ENCODE measurements at regions not wholly inside any gene's neighbourhood (a gene's known extent, or its start where the extent isn't known, plus 50 kb on each side); places are given as distances from the start of the nearest gene placed in this dataset.
A peak's percentile ranks its signal among the peaks of the same experiment; 100 is the strongest.
"Not testable (repeated sequence)": the region's sequence is repeated elsewhere in the genome, so short reads cannot be mapped to it uniquely, and the experiment has no call there.

DNA sequence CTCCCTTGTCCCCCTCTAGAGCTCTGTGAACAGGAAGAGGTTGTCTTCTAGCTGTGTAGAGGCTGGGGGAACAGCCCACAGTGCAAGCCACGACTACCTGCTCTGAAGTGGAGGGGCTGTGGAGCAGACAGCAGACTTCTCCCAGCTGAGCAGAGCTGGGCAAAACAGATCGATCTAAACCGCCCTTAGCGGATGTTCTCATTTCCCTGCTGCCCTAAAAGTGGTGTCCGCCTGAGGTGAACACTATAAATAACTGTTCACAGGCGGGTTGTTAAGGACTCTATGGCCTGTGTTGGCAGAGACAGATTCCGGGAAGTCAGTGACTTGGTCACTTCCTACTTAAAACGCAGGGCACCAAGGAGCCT is 203.2 kb downstream of the RHOU start:
- peak in 3 of 58 donors; percentile 13 to 63 (median 36) for DNase-seq

DNA sequence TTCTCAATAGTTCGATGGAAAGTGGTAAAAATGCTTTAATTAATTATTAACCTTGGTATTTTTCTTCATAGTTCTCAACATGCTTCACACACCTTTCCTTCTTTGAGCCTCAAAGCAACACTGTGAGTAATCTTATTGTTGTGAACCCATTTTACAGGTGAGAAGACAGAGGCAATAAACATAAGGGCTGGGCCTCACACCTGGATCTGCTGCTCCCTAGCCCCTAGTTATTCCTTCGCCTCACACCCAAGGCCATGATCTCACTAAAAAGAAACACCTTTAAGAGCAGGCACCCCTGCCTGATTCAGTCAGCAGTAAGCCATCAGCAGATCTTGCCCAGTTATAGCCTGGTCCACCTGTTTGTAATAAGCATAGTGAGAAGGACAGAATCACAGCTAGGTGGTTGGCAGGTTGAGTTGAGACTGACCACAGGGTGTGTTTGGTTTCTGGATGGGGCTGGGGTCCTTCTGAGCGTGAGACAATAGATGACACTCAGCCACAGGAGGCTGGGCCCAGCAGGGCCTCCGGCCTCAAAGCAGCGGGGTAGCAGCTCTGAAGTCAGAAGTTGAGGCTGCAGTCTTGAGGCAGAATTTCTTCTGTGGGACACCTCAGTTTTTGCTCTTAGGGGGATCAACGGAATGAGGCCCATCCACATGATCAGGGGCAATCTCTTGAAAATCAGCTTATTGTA is 203.9 kb downstream of the RHOU start:
- no peak for DNase-seq

DNA sequence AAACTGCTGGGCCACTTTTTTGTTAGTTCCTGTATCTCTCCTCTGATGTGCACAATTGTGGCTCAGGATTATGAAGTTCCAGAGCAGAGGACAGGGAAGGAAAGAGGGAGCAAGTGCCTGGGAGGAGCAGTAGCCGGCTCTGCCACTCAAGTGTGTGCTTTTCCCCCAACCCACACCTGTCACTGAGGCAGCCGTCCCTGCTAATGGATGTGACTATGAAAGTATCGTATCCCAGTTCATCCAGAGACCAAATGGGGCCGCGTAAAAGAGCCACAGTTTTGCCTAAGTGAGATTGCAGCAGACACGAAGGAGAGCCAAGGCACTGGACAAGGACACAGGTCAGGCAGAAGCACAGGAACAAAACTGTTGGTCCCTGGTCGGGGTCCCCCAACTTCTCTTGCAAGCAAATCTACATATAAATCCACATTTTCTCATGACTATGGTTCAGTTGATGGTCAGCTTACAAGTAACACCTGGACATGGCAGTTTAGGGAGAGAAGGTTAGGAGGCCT is 204.7 kb downstream of the RHOU start:
- no peak for DNase-seq

DNA sequence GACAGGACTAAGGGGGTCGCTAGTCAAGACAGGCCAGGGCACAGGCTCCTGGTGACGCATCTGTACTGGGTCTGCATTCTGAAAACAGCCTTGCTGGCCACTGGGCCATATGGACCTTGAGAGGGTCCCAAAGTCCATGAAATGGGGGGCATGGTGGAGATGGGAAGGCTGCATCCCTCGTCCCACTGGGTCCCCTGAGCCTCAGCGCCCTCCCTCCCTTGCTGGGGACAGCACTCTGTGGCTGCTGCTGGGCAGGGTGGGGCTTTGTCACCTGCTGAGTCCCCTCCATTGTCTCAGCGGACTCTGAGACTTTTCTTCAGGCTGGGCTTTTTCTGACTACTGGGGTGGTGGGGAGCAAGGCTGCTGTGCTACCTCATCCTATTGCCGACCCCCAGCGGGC is 205.2 kb downstream of the RHOU start:
- DNase-seq, result no peak

DNA sequence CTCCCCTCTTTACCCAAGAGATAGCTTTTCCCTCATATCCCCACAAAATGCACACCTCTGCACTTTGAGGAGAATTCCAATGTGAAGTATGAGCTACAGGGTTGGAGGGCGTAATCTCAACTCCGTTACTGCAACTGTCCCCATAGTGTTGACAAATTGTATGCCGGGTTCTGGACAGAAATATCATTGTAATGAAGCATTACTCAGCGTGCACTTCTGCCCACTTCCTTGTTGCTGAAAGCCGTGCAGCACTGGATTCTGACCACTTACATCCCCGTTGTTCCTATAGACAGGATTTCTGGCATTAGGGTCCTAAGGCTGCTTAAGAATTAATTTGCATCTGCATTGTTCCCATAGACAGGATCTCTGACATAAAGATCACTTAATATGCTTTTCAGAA is 205.6 kb downstream of the RHOU start:
- no peak for DNase-seq

DNA sequence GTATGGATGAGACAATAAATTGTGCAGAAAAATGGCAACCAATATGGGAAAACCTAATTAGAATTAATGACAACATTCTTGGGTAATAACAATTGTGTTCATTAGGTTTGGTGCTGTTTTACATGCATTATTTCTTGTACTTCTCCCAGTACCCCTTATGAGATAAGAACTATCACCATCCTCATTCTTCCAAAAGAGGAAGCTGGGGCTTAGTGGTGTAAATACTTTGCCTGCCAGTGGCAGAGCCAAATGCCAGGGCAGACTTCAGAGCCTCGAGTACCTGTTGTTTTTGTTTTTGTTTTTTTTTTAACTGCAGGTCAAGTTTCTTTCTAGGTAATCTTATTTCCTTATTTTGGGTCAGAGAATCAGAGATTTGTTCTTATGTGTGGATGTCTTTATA is 206.4 kb downstream of the RHOU start:
- DNase-seq, result no peak

DNA sequence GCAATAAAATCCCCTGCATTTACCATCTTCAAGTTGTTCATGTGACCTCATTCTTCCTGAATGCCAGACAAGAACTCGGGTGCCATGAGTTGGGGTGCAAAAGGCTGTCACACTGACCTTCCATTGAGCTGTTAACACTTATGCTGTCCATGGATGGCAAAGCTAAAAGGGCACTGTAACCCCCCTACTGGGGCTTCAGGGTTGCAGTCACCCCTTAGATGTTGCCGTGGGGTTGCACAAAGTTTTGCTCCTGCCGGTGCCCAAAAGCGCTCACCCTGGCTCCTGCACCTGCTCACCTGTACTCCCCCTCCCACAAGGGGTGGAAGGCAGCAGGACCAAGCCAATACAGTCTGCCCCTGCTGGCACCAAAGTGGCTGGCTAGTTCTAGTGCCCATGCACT is 208.2 kb downstream of the RHOU start:
- no peak for DNase-seq

DNA sequence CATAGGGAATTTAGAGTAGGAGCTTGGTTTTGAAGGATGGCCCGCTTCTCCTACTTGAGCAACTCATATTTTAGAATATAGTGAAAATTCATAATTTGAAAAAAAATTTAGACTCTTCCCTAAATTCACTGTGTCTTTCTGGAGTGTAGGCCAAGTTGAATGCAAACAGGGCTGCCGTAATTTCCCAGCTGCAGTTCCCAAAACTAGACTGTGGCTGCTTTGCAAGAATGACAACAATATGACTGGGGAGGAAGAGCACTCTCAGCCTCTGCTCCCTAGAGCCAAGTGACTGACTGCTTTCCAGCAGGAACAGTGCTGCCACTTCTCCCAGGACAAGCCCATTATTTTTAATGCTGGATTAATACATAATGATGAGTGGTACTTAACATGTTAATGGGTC is 209.0 kb downstream of the RHOU start:
- peak in 3 of 58 donors; percentile 11 to 15 (median 12) for DNase-seq

DNA sequence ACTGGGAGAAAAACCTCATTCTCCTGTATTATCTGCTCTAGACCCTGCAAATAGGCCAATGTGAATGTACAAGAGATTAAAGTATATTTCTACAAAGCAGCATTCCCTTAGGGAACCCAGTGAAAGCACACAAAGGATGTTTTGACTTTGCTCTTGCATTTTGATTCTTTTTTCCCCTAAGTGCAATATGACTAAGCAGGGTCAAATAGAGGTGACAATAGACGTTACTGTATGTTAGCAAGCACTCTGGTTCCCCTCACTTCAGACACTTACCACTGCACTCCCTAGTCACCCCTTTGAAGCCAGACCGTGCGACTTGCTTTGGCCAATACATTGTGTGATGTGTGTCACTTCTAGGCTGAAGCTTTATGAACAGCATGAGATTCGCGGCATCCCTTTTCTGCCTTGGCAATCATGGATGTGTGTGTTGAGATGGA is 209.7 kb downstream of the RHOU start:
- no peak for DNase-seq

DNA sequence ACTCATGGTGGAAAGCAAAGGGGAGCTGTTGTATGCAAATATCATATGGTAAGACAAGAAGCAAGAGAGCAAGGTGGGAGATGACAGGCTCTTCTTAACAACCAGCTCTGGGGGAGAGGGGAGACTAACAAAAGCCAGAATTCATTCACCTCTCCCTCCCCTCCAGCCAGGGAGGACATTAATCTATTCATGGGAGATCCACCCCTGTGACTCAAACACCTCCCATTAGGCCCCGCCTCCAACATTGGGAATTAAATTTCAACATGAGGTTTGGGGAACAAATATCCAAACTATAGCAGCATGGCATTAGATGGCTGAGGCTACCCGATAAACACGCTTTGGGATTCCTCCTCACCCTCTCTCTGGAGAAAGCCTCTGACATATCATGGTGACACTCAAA is 210.6 kb downstream of the RHOU start:
- DNase-seq, result no peak

DNA sequence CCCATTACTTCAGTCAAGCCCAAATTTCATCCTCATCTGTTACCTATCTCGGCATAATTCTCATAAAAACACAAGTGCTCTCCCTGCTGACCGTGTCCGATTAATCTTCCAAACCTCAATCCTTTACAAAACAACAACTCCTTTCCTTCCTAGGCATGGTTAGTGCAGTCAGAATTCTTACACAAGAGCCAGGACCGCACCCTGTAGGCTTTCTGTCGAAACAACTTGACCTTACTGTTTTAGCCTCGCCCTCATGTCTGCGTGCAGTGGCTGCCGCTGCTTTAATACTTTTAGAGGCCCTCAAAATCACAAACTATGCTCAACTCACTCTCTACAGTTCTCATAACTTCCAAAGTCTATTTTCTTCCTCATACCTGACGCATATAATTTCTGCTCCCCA is 214.3 kb downstream of the RHOU start:
- DNase-seq, result not testable (repeated sequence)

DNA sequence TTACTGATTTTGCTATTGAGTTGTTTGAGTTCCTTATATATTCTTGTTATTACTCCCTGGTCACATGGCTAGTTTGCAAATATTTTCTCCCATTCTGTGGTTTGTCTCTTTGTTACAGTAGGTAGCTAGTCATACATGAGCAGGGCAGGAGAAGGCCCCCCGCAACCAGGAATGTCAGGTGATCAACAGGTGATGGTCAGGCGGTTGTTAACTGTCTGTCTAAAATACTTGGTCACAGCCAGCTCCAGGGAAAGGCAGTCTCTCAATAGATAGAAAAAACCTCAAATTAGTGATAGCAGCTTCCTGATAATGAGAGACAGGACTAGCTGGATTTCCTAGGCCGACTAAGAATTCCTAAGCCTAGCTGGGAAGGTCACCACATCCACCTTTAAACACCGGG is 217.9 kb downstream of the RHOU start:
- DNase-seq, result no peak

DNA sequence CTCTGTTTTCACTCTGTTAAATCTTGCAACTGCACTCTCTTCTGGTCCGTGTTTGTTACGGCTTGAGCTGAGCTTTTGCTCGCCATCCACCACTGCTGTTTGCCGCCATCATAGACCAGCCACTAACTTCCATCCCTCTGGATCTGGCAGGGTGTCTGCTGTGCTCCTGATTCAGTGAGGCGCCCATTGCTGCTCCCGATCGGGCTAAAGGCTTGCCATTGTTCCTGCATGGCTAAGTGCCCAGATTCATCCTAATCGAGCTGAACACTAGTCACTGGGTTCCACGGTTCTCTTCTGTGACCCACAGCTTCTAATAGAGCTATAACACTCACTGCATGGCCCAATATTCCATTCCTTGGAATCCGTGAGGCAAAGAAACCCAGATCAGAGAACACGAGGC is 218.5 kb downstream of the RHOU start:
- DNase-seq, result peak in 51 of 58 donors; percentile 6 to 85 (median 57)

DNA sequence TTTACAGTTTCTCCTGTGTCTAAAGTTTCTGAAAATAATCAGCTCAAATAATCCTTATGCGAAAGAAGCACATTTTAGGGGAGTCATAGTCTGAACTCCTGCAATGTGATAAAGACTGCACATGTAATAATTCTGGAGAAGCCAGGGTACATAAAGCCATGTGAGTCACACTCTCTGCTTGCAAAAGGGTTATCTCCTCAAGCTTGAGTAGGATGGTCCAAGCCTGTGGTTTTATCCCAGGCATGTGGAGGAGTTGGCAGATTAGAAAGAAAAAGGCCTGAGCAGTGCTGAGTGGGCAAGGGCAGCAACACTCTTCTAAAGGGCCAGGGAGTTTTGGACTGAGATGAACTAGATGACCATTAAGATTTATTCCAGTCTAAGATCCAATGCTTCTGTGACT is 220.4 kb downstream of the RHOU start:
- no peak for DNase-seq

DNA sequence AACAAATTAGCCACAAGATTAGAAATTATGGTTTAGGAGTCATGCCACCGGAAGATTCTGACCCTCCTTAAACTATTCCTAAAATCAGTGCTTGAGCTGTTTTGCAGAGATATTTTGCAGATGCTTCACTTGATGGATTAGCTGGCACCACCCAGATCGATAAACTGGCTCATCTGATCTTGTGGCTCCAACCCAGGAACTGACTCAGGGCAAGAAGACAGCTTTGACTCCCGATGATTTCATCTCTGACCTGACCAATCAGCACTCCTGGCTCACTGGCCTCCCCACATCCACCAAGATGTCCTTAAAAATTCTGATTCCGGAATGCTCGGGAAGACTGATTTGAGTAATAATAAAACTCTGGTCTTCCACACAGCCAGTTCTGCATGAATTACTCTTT is 221.6 kb downstream of the RHOU start:
- DNase-seq, result no peak

DNA sequence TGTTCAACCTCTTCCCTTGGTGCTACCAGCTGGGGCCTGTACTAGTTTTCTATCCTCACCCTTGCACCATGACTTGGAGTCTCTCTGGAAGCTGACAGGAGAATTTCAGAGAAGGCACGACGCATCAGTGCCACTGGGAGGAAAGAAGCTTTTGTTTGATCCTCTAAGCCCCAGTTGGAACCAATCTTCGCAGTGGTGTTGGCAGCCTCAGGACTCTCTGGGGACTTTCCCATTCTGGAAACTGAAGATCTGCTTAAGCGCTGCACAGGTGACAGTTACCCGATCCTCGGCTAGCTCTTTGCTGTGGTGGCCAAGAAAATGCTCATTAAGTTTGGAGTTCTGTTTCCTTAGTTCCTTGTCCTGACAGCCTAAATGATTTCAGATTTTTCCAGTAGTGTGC is 222.3 kb downstream of the RHOU start:
- DNase-seq, result no peak

DNA sequence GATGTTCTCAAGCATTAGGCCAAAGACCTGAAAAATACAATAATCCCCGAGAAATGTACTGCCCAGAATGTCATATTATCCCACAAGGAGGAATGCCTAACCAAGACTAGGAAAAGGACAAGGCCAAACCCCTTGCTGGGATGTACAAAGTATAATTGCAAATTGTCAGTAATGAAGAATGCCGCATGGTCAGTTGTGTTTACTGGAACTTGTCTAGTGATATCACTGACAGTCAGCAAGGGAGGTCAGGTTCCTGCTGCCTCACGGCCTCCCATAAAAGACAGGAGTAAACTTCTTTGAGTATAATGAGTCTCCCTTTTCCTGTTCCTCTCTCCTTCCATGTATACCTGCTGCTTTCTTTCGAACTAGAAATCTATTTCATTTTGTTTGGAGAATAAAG is 222.8 kb downstream of the RHOU start:
- no peak for DNase-seq

DNA sequence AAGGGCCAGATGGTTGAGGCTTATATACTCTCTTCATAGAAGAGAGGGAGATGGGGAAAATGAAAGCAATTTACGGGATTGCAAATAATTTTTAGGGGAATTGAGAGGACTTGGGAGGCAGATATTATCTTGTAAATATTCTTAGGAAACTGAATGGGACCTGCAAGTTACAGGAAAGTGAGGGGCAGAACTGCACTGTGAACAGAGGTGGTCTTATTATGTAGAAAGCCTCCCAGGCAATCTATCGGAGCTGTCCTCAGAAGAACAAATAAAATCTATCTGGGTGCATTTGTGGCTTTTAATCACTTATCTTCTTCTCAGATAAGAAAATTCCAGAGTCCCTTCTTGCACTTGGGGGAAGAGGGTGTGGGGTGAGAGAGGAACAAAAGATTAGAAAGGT is 223.5 kb downstream of the RHOU start:
- DNase-seq, result no peak

DNA sequence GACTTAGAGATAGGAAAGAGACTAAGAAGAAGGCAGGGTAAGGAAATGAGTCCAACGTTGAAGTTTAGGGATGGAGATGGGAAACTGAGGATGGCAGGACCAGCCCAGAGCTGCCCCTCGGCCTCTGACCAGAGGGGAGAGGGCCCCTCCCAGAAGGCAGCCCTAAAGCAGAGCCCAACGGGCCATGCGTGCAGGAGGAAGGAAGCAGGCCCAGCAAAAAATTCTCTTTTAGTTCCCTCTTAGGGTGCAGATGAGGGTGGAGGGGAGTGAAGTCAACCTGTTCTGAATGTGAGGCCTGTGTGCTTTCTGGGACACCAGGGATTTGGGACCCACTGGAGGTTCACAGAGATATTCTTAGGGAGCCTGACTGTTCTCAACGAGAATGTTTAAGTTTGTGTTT is 225.4 kb downstream of the RHOU start:
- no peak for DNase-seq

DNA sequence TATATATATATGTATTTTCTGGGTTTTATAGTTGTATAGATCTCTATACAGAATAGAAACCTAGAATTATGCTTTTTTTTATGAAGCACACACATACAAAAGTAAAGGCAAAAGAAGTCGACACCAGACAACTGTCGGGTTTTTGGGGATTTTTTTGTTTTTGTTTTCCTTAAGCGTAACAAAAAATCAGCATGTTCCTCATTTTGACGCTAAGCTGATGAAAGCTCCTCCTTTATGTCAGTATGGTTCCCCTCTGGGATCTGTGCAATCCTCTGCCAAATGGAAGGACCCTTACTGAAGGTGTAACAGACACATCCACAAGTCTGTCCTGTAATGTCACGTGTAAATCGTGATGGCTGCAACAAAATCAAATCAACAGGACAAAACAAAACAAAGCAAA is 226.2 kb downstream of the RHOU start:
- no peak for DNase-seq

DNA sequence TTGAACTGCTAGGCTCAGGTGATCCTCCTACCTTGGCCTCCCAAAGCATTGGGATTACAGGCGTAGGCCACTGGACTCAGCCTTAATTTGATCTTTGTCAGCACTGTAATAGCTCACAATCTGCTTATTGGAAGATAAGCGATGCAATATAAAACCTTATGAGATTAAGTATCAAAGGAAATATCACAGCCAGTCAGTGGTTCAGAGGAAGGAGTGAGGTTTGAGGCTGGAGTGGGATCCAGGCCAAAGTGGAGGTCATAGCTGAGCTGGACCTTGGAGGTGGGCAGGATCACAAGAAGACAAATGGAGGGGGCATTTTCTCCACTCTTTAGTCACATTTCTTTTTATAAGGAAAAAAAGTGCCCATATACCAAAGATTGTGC is 228.5 kb downstream of the RHOU start:
- no peak for DNase-seq

DNA sequence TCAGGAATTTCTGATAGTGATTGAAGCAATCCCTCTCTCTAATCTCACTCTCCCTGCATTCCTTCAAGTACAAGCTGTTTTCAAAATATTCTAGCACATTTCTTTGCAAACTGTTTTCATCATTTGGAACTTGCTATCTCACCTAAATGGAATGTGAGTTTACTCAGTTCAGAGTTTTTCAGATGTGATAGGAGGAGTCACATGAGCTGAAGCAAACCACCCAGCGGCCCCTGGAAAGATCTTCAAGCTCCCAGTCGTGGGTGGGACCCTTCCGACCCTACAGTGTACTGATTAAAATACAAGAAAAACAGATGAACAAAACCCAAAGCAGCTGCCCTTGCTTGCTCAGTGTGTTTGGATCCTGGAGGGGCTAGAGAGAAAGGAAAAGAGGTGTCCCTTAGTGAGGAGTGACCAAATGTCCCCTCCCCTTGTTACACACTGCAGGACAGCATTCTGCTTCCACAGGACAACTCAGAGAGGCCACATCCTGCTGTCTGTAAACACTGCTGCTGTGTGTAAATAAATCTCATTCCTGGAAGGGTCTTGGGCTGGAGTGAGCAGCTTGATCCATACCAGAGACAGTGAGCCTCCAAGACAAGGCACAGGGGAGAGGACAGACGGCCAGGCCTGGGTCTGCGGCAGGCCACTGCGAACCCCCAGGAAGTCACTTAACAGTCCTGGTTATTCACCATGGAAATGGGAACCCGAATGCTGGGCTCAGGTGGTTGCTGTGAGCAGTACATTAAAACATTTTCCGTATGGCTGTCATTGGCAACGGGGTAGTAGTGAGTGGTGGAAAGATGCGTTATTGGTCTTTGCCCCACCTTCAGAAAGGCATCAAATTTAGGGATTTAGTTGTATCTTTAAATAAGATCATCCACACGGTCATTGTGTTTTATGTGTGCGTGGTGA is 229.2 kb downstream of the RHOU start:
- DNase-seq, result no peak

All from anterior cingulate cortex (tissue), 58 donors.